Erythroblast (primary cell): ENCODE measurements at regions not wholly inside any gene's neighbourhood (a gene's known extent, or its start where the extent isn't known, plus 50 kb on each side); places are given as distances from the start of the nearest gene placed in this dataset.

Experiments
- GATA1 ChIP-seq: IDR thresholded peaks from 2 replicates; pipeline ENCODE4 v1.6.1; 2011; ENCODE audit warnings: low read depth, mild to moderate bottlenecking, control low read depth, low read length, moderate library complexity
- POLR2A ChIP-seq: IDR thresholded peaks from 2 replicates; pipeline ENCODE4 v1.6.1; 2011; ENCODE audit warnings: mild to moderate bottlenecking, low read length

- no peak for TF ChIP-seq POLR2A
- TF ChIP-seq GATA1: no peak
These were observed 55.5 kb upstream of the UNC93A start for GRCh38 chr6:167235421-167236238.
